Stimulated activated CD4-positive, alpha-beta T cell treated with anti-CD3 and anti-CD28 coated beads, Interleukin-12 subunit alpha, Interleukin-12 subunit beta, amount 100 ng/mL, for 48 hours (primary cell): ENCODE measurements at regions not wholly inside any gene's neighbourhood (a gene's known extent, or its start where the extent isn't known, plus 50 kb on each side); places are given as distances from the start of the nearest gene placed in this dataset.
"Not testable (repeated sequence)": the region's sequence is repeated elsewhere in the genome, so short reads cannot be mapped to it uniquely, and the experiment has no call there.

Experiments
- DNase-seq, 3 donors: peaks; one replicate each; pipeline ENCODE4 v3.0.0-alpha.2; 2020; ENCODE audit warnings: low read depth in 2 of 3, low spot score in 1 of 3

DNA sequence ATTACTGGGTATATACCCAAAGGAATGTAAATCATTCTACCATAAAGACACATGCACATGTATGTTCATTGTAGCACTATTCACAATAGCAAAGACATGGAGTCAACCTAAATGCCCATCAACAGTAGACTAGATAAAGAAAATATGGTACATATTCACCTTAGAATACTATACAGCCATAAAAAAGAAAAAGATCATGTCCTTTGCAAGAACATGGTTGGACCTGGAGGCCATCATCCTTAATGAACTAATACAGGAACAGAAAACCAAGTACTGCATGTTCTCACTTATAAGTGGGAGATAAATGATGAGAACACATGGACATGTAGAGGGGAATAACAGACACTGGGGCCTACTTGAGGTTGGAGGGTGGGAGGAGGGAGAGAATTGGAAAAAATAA is 133.2 kb upstream of the RASA1 start:
- DNase-seq, result not testable (repeated sequence)

DNA sequence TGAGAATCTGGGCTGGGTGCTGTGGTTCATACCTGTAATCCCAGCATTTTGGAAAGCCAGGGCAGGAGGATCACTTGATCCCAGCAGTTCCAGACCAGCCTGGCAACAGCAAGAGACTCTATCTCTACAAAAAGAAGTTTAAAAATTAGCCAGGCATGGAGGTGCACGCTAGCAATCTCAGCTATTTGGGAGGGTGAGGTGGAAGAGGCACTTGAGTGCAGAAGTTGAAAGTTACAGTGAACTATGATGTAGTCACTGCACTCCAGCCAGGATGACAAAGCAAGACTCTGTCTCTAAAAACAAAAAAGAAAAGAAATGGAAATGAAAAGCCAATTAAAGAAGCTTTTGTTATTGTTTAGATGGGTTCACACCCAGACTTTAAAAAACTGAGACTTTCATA is 131.6 kb upstream of the RASA1 start:
- DNase-seq, result no peak

DNA sequence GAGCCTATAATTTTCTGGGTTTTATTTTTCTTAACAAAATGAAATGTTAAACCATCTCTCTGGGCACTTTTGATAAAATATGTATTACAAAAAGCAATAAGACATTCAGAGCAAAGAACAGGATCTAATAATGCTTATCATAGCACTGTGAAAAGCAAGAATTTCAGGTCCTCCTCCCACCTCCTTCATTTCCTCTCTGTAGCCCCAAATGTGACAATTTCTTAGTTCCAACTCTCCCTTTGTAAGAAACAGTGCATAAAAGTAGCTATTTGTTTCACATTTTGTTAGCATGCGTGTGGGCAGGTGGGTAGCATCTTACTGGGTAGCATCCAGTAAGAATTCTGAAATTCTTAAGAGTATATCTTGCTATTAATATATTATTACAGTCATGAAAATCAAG is 130.9 kb upstream of the RASA1 start:
- no peak for DNase-seq

DNA sequence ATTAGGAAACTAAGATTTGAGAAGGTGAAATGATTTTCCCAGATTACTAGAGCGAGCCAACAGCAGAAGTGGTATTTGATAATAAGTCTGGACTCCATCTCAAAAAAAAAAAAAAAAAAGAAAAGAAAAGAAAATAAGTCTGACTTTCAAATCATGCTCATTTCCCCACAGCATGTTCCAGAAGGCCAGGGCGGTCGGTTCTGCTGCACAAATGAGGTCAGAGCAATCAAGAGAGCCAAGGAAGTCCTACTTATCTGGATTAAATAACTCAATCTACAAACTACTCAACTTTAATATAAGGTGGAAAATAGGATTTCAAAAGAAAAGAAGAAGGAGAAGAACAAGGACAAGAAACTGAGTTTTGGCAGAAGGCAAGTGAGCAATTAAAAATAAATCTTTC is 130.4 kb upstream of the RASA1 start:
- DNase-seq, result no peak

DNA sequence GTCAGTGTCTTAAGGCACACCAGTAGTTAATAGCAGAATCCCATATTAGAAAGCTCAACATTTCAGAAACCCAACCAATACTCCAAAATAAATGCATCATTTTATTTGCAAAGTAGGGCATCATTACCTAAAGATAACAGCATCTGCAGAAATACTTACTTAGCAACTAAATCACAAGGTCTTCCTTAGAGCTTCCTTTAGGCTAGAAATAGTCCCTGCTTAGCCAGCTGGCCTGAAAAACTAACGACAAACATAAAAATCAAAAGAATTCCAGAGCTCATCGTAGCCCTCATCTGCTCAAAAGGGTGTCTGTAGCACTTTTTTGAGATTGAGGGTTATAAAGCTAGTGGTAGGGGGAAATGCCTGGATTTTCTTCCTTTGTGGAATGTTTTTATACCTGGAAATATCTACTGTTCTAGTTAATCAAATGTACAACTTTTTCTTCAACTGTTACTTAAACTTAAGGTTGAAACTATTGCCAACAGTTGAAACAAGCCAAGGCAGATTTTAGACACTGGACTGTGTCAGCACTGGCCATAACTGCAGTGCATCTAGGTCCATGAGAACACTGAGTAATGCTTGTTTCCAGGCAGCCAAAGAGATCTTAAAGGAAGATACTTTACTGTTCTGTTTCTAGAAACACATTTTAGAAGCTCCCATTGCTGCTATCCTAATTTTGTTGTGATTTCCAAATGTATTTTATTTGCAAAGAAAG is 129.4 kb upstream of the RASA1 start:
- no peak for DNase-seq

DNA sequence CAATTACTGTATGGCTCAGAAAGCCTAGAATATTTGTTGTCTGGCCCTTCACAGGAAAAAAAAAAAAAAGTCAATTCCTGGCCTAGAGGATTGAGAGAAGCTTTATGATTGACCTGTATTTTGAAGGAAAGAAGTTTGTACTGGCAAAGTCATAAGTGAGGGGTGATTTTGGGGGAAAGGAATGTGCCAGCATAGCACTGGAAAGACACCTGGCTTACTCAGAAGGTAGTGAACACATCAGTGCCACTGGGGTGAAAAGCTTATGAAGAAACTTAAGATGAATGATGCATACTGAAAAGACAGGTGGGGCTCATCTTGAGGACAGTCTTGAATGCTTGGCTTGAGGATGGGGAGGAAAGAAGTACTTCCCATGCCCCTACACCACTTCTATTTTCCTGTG is 127.9 kb upstream of the RASA1 start:
- DNase-seq, result no peak

DNA sequence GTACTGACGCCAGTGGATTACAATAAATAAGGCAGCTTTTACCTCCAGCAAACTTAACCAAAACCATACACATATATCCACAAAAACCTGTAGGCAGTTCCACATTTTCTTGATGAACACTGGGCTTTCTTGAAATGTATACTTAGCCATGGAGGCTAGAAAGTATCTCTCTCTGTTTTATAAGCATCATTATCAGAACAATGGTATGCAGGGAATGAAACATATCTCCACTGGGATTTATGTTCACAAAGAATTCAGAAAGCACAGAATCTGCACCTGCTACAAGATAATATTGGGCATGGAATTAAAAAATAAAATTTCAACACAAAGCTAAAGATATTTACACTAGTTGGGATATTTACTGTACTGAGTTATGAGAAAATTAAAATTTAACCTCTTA is 126.1 kb upstream of the RASA1 start:
- no peak for DNase-seq

DNA sequence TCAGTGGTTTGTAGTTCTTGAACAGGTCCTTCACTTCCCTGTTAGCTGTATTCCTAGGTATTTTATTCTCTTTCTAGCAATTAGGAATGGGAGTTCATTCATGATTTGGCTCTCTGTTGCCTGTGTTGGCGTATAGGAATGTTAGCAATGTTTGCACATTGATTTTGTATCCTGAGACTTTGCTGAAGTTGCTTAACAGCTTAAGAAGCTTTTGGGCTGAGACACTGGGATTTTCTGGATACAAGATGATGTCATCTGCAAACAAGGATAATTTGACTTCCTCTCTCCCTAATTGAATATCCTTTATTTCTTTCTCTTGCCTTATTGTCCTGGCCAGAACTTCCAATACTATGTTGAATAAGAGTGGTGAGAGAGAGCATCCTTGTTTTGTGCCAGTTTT is 121.8 kb upstream of the RASA1 start:
- DNase-seq, result not testable (repeated sequence)

DNA sequence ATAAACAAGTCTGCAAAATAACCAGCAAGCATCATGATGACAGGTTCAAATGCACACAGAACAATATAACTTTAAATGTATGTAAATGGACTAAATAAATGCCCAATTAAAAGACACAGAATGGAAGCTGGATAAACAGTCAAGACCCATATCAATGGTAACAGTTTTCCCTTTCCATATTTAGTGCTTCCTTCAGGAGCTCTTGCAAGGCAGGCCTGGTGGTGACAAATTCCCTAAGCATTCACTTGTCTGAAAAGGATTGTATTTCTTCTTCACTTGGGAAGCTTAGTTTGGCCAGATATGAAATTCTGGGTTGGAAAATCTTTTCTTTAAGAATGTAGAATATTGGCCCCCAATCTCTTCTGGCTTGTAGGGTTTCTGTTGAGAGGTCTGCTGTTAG is 120.2 kb upstream of the RASA1 start:
- no peak for DNase-seq

DNA sequence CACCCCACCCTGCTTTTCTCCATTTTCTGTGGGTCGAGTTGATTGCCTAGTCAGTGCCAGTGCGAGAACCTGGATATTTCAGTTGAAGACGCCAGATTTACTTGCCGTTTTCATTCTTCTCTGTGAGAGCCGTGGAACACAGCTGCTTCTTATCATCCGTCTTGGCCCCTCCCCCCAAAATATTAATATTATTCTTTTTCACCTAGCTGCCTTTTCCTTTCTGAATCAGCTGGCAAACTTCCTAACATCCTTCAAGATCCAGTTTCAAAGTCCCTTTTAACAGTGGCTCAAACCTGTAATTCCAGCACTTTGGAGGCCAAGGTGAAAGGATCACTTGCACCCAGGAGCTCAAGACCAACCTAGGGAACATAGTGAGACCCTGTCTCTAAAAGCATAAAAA is 117.1 kb upstream of the RASA1 start:
- DNase-seq, result no peak

DNA sequence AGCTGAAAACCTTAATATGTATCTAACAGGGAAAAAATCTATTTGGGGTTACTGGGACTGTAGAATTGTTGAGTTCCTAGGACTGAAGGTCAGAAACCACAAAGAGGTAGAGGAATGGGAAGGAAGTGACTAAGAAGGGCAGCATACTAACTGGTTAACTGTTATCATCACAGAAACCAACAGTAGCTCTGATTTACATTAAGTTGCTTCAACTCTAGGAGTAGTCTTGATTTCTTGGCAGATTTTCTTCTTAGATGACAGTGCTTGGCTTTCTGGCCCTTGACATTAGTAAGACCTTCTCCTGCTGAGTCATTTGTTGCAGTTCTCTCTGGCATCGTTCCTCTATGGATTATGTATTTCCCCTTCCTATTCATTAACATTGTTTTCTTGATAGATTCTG is 116.1 kb upstream of the RASA1 start:
- DNase-seq, result no peak

DNA sequence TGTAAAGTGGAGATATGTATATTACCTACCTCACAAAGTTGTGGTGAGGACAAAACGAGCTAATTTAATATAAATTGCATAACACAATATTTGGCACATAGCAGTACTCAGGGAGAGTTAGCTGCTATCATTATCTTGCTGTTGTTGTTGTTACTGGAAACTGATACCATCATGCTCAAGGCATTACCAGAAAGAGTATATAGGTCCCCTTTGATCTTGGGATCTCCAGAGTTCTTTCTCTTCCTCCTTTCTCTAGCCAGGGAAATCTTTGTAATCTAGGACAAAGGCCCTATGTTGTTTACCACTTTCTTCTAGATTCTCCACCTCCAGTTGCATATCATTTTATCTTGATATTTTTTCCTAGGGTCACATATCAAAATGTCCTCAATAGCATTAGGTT is 114.8 kb upstream of the RASA1 start:
- no peak for DNase-seq

DNA sequence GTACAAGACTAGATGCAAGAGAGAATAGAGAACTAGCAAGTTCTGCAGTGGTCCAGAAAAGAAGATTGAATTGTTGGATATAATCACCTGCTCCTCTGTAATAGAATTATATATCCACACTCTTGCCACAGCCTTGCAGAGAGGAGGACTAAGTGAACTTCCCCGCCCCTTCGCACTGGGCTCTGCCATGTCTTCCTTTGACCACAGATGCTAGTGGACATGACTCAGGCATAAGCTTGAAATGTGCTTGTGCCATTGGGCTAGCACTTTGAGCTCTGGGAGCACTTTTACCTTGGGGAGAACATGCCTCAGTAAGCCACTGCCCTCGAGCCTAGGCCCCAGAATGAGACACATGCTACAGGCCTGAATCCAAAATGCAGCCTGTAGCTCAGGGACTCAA is 113.5 kb upstream of the RASA1 start:
- DNase-seq, result no peak

DNA sequence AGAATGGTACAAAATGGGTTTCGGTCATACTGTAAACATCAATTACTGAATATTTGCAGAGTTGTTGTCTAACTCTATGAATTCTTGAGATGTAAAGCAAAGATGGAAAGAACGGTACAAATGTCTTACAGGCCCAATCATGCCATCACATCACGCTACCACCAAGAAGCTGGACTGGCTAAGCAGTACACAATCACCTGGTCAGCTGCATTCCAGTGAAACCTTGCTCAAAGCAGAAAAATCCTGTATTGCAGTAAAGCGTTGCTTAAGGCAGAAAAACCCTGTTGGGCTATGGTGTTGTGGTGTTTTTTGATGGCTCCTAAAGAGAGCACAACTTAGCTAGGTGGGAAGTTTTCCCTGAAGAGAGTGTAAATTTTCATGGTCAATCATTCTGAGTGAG is 112.6 kb upstream of the RASA1 start:
- DNase-seq, result no peak

DNA sequence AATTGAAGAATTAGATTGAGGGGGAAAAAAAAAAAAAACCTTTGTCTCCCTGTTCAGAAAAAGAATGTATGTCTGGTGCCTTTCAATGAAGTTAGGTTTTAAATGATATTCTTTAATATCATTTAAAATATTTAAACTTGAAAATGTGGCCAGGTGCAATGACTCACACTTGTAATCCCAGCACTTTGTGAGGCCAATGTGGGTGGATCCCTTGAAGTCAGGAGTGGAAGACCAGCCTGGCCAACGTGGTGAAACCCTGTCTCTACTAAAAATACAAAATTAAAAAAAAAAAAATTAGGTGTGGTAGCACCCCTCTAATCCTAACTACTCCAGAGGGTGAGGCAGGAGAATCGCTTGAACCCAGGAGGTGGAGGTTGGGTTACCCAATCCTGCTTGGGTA is 111.1 kb upstream of the RASA1 start:
- DNase-seq, result no peak

DNA sequence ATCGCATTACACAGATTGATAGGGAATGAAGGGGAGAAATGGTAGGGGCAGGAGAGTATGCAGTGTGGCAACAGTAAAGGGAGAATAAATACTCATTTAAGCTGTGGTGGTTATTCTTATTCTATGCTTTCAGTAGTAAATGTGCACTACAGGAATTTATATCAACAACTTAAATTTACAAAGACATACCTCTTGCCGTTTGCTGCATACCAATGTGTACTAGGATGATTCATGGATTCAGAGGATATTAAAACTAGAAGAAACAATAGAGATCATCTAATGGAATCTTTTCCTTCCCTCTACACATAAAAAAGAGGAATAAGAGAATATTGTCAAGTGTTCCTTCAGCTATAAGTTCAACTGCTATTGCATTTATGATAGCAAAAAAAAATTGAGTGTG is 103.3 kb upstream of the RASA1 start:
- no peak for DNase-seq

DNA sequence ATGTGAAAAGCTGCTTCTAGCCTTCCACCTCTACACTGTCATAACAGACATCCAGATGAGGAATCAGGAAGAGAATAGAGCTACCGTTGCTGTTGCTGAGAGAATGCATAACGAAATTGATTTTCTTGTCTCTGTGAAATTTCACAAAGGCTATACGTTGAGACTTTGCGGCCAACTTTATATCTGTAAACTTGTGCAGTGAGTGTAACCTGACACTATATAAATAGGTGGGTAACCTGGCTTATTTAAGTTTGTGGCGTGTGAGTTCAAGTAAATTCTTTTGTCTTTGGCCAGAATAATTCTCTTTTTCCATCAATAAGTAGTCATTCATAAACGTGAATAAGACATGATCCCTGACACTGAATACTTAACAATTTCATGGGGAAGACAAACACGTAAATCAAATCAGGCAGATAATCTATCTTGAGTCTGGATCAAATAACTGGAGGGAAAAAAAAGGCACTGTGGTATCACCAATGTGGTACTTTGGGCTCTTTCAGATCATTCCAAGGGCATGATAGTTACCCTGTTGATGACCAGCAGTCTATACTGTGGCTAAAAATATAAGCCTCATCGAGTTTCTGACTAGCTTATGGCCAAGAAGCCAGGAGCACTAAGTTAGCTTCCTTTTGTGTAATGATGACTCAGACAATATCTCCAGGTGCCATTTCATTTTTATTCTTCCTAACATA is 98.2 kb upstream of the RASA1 start:
- no peak for DNase-seq

DNA sequence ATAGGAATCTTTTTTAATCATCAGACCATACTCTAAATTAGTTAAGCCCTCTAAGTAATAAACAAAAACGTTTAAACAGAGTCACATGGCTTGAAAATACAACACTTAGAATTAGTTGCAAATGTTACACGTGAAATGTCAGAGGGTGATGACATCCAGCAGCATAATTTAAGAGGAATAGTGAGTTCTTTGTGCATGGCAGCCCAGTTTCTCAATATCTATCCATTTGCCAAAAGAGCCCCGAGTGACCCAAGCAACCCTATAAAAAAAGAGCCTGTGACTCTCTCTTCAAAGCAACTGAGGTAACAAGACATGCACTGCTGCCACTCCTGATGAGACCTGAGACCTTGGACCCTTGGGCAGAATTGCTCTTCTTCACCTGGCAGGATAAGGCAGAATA is 96.9 kb upstream of the RASA1 start:
- DNase-seq, result no peak

DNA sequence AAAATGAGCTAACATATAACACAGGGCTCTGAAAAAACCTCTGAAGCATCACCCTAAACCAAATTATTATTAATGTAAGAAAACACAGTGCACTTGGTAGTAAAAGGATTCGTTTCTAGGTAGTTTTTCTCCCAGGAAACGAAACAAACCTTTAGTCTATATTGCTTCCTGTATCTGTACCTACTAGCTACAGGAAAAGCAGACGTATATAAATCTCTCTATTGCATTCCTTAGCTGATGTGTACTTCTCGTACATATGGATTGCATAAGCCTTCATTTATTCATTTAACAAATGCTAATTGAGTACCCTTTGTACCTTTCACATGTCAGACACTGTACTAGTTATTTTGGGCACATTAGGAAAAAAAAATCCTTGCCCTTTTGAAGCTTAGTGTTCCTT is 85.0 kb upstream of the RASA1 start:
- DNase-seq, result no peak

DNA sequence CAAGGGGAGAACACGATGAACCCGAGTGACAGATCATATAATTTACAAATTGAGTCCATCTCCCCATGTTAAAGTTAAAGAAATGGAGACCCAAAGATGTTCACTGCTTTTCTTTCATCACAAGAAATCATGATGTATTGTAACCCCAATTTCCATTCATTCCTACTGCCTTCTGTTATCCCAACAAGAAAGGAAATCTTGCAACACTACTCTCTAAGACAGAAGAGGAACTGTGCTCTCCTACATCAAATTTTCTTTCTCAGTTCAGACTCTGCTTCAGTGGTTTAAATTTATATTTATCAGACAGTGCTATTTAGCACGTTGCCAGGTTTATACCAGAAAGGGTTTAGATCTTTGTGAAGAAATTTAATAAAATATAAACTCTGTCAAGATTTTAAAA is 83.8 kb upstream of the RASA1 start:
- DNase-seq, result no peak

DNA sequence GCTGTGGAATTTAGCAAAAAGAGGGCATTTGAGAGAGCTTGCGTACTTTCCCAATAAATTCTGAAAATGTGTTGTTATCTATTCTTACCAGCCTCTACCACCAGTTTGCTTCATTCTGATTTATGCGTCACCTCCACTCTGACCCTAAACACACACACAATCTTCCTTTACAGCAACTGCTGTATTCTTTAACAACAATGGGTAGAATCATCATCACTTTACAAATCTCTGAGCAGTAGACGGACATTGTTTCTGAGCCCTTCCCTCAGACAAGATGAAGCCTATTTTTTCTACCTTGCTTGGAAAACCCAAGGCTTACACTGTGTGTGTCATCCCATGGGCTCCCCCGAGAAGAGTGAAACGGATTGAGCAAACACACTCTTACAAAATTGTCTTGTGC is 83.1 kb upstream of the RASA1 start:
- no peak for DNase-seq

DNA sequence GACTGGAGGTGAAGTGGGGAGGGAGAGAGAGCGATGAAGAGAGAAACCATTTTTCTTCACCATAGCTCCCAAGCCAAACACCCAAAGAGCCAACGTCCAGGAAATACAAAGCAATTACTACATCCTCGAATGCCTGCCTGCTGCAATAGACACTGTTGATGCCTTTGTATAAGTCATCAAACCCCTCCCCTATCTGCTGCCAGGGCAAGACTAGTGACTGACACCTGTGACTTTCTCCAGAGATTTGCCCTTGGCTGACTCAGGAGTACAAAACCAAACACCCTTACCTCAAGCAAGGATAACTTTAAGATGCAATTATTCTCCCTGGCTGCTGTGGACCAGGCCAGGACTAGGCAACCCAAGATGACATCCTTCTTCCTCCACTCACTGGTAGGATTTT is 81.8 kb upstream of the RASA1 start:
- DNase-seq, result no peak

DNA sequence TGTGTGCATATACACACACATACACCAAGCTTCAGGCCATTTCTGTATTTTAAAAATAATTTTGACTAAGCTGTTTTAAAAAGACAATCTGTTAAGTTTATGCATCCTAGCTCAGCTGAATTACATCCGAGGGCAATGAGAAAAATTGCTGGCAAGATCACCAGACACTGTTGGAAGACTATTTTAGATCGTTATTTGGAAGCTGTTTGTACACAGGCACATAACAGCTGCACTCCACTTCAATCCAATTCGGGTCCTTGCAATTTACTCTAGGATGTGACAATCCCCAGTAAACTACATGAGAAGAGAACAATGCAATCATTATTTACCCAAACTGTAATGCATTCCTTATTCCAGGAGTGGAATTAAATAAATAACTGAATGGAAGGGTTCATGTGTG is 79.3 kb upstream of the RASA1 start:
- DNase-seq, result no peak
